ENCODE measurements at regions not wholly inside any gene's neighbourhood (a gene's known extent, or its start where the extent isn't known, plus 50 kb on each side); places are given as distances from the start of the nearest gene placed in this dataset.

DNA sequence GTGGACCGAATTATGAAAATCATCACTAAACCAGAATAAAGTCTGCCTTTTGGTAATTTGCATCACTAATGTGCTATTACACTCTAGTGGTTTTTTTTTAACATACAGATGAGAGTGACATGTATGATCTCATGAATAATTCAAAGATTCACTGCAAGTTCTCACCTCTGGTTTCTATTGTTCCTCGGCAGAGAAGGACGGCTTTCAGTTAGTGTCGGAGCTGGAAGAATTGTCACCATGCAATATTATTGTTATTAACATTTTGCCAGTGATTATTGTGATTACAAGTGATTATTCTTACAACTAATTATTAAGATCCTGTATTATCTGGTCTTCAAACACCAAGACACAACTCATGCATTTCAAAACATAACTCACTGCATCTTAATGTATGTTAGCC is 366.6 kb upstream of the RPS23 start (continued):
- TF ChIP-seq RUNX3 (IDR thresholded peaks at IDR 0.05; ENCODE audit: low read length) (no peak), PML (IDR thresholded peaks at IDR 0.05; ENCODE audit: low read length) (no peak), TARDBP (IDR thresholded peaks at IDR 0.05; ENCODE audit: borderline replicate concordance) (no peak), ATF7 (IDR thresholded peaks at IDR 0.05; ENCODE audit: low read depth) (no peak), CREB1 (IDR thresholded peaks at IDR 0.05; ENCODE audit: low read depth) (no peak), TAF1 (IDR thresholded peaks at IDR 0.05; ENCODE audit: borderline replicate concordance, low read depth, low read length) (no peak)
- TF ChIP-seq, protein P1, sequence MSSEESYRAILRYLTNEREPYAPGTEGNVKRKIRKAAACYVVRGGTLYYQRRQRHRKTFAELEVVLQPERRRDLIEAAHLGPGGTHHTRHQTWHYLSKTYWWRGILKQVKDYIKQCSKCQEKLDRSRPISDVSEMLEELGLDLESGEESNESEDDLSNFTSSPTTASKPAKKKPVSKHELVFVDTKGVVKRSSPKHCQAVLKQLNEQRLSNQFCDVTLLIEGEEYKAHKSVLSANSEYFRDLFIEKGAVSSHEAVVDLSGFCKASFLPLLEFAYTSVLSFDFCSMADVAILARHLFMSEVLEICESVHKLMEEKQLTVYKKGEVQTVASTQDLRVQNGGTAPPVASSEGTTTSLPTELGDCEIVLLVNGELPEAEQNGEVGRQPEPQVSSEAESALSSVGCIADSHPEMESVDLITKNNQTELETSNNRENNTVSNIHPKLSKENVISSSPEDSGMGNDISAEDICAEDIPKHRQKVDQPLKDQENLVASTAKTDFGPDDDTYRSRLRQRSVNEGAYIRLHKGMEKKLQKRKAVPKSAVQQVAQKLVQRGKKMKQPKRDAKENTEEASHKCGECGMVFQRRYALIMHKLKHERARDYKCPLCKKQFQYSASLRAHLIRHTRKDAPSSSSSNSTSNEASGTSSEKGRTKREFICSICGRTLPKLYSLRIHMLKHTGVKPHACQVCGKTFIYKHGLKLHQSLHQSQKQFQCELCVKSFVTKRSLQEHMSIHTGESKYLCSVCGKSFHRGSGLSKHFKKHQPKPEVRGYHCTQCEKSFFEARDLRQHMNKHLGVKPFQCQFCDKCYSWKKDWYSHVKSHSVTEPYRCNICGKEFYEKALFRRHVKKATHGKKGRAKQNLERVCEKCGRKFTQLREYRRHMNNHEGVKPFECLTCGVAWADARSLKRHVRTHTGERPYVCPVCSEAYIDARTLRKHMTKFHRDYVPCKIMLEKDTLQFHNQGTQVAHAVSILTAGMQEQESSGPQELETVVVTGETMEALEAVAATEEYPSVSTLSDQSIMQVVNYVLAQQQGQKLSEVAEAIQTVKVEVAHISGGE (CRISPR knock-in tag; IDR thresholded peaks at IDR 0.05), result no peak

- SMC1A ChIA-PET (ENCODE audit: uncharacterized antibody, unreplicated experiment), result no interaction called here
- CTCF ChIA-PET, result no interaction called here
Observed at GRCh38 chr5:82644229-82644628, 366.1 kb upstream of the RPS23 start.

More at GRCh38 chr5:82644229-82644628, 366.1 kb upstream of the RPS23 start:
- no peak overlapping the region for H2AFZ ChIP-seq (ENCODE audit: control insufficient read depth, low read depth, low read length)
- H3K79me2 ChIP-seq (ENCODE audit: control insufficient read depth, insufficient read depth, low read length), result no peaks in the 10 kb centered on the region
- H3K4me3 ChIP-seq, result no peak overlapping the region
- H3K9ac ChIP-seq (ENCODE audit: control insufficient read depth, insufficient read depth, low read length), result no peak overlapping the region
- no peak overlapping the region for H3K27ac ChIP-seq (ENCODE audit: control insufficient read depth, insufficient read depth)
- H3K36me3 ChIP-seq (ENCODE audit: control insufficient read depth in 2 of 2, insufficient read depth in 2 of 2, low read length in 1 of 2), result no peaks in the 10 kb centered on the region
- no peak overlapping the region for H3K4me2 ChIP-seq (ENCODE audit: control insufficient read depth, insufficient read depth)
- no peak for FAIRE-seq
- RAD21 ChIA-PET (ENCODE audit: unreplicated experiment), result no interaction called here
- no peak for ATAC-seq
- intact Hi-C loops (cut with micrococcal nuclease; ENCODE audit: unreplicated experiment), result loop anchor here (5.0 kb wide), 1 partner anchor 148 kb away; no protein-coding TSS in a partner anchor
- no peaks in the 10 kb centered on the region; a peak in 1 of 4 replicates for H3K27me3 ChIP-seq (replicated peaks in 1 of 2; ENCODE audit: control insufficient read depth in 2 of 2, insufficient read depth in 2 of 2, low read length in 1 of 2)
- TF ChIP-seq ZZZ3 (IDR thresholded peaks at IDR 0.05; ENCODE audit: control insufficient read depth, insufficient read length, low read depth) (no peak), JUND (IDR thresholded peaks at IDR 0.05; ENCODE audit: low read depth, low read length) (no peak)
- no TSS peak for BruUV-seq (replicated peaks)
- DNase-seq (ENCODE audit: low read depth, low spot score), result no peak
- POLR2A ChIA-PET, result no interaction called here
- in situ Hi-C loops (cut with MboI), result loop anchor here (10.0 to 25.0 kb wide), 2 partner anchors 793 to 921 kb away; no protein-coding TSS in a partner anchor
- H4K20me1 ChIP-seq (ENCODE audit: control insufficient read depth, insufficient read depth), result no peaks in the 10 kb centered on the region
- no peaks in the 10 kb centered on the region for H3K4me1 ChIP-seq (ENCODE audit: control insufficient read depth, insufficient read depth, low read length)
- no peaks in the 10 kb centered on the region for H3K9me3 ChIP-seq (replicated peaks; ENCODE audit: control insufficient read depth, insufficient read depth, low read length)

Measured in GM12878 (cell line).